AG04449 (cell line): ENCODE measurements at regions not wholly inside any gene's neighbourhood (a gene's known extent, or its start where the extent isn't known, plus 50 kb on each side); places are given as distances from the start of the nearest gene placed in this dataset.

Experiments used
- CTCF ChIA-PET: fragments of 350-600 bp; formaldehyde crosslinking; extraction: SDS; loops from one replicate; lab custom pipeline; 2021; ENCODE audit warnings: antibody characterized with exemption; lab: Yijun Ruan, JAX
- POLR2A ChIA-PET: fragments of 400-600, 350-600 bp; formaldehyde crosslinking; extraction: SDS; loops from one replicate; lab custom pipeline; 2020; ENCODE audit warnings: antibody characterized with exemption, inconsistent platforms; lab: Yijun Ruan, JAX
- DNase-seq: peaks from one replicate; pipeline ENCODE4 v3.0.0-alpha.2; 2010; ENCODE audit warnings: low read depth, low spot score
- H3K4me3 ChIP-seq: 2 replicates; pipeline ENCODE4 v1.5.1; 2011; ENCODE audit warnings: low read depth, mild to moderate bottlenecking, control low read depth, low read length
- TF ChIP-seq, protein P1 (sequence below): IDR thresholded peaks from one replicate; pipeline ENCODE4 v1.5.1; 2011; ENCODE audit warnings: mild to moderate bottlenecking, moderate library complexity, low read length, control low read depth, inconsistent platforms; ENCODE audit not compliant: insufficient read depth; ENCODE audit errors: missing control alignments

DNA sequence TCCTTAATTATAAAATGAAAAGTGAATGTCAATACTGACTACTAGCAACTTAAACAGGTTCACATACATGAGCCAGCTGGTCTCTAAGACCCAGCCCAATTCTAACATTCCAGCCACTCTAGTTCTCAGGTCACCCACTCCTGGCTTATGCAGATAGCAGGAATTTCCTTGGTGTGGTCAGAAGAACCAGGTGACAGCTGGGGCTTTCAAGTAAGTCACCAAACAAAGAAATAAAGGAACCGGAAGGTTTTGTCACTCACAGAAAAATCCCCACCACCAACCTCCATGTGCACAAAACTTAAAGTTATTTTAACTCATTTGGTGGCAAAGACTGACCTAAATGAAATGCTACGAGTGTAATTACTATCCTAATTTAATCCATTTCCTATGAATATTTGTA lies 129.6 kb upstream of the CDKN3 start:
- ChIA-PET POLR2A (no interaction called here), CTCF (no interaction called here)
- DNase-seq: no peak
- TF ChIP-seq, protein P1, sequence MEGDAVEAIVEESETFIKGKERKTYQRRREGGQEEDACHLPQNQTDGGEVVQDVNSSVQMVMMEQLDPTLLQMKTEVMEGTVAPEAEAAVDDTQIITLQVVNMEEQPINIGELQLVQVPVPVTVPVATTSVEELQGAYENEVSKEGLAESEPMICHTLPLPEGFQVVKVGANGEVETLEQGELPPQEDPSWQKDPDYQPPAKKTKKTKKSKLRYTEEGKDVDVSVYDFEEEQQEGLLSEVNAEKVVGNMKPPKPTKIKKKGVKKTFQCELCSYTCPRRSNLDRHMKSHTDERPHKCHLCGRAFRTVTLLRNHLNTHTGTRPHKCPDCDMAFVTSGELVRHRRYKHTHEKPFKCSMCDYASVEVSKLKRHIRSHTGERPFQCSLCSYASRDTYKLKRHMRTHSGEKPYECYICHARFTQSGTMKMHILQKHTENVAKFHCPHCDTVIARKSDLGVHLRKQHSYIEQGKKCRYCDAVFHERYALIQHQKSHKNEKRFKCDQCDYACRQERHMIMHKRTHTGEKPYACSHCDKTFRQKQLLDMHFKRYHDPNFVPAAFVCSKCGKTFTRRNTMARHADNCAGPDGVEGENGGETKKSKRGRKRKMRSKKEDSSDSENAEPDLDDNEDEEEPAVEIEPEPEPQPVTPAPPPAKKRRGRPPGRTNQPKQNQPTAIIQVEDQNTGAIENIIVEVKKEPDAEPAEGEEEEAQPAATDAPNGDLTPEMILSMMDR: no peak
- no peak overlapping the region for H3K4me3 ChIP-seq

DNA sequence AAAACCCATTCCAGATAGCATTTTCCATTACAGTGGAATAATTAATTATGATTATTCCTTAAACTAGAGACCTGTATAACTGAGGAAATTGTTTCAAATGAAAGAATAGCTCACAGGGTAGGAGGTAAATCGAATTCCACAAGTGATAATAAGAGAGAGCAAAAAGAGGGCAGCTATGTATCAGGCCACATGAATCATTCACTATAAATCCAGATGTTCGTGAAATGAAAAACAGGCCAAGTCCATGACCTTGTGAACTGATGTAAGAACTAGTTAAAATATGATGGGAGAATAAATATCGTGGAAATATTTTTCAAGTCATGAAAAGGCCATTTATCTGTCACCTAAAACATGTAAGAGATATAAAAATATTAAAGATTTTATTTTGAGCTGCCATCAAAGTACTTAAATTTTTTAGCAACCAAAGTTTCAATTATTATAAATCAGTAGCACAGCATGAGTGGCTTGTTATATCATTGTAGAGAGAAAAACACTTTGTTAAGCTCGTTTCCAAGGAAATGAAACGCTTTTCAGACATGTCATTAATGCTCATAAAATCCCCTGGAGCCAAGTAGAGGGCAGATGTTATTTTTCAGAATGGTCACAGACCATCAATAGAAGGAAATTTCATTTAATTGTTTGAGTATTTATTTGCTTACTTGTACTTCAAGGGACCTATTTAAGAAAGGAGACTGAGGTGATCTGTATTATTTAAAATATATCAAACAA lies 120.6 kb upstream of the CDKN3 start:
- TF ChIP-seq, protein P1: no peak
- ChIA-PET POLR2A (interaction anchor here (0.6 kb wide), 1 partner anchor 62 kb away, joined by 3 read pairs; no protein-coding TSS in a partner anchor), CTCF (no interaction called here)
- DNase-seq: no peak
- no peak overlapping the region for H3K4me3 ChIP-seq

DNA sequence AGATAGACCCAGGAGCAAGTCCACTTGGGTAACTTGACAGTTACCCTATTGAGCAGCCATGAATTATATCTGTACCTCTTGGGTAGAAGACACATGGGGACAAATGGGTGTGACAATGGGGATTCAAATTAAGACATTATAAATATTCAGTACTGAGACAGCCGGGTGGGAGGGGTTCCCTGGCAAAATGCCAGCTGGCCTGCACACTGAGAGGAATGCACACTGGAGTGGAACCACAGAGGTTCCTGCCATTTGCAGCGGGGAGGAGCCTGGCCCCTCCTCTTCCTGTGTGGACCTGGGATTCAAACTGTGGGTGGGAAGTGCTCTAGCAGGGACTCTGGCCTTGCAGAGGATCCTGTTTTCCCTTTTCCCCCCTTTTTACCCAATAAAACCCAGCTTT lies 118.7 kb upstream of the CDKN3 start:
- TF ChIP-seq, protein P1: no peak
- H3K4me3 ChIP-seq: no peak overlapping the region
- ChIA-PET POLR2A (no interaction called here), CTCF (interaction anchor here (0.7 to 1.2 kb wide), 2 partner anchors 14 to 70 kb away, joined by 3 read pairs; no protein-coding TSS in a partner anchor)
- no peak for DNase-seq

GRCh38 chr14:54278665-54279295 lies 118.0 kb upstream of the CDKN3 start:
- POLR2A ChIA-PET: no interaction called here
- CTCF ChIA-PET: interaction anchor here (0.7 to 1.2 kb wide), 2 partner anchors 13 to 69 kb away, joined by 3 read pairs; no protein-coding TSS in a partner anchor
- H3K4me3 ChIP-seq: no peak overlapping the region
- TF ChIP-seq, protein P1: no peak
- no peak for DNase-seq

DNA sequence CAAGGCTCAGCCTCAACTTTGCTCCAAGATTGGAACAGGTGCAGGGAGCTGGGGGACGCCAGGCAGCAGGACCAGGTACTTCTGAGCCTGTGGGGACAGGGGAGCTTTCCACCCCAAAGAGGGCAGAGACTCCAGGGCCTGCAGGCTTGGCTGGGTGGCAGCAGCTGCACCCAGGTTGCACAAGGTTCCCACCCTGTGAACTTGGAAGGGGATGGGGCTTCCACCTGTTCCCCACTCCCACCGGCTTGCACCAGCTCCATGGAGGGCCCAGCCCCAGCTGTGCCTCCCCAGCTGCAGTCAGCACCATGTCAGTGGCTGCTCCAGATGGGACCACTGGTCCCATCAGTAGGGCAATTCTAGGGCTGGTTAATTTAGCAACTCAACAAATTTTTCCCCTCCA lies 114.0 kb upstream of the CDKN3 start:
- TF ChIP-seq, protein P1: no peak
- H3K4me3 ChIP-seq: no peak overlapping the region
- POLR2A ChIA-PET: no interaction called here
- no peak for DNase-seq
- CTCF ChIA-PET: no interaction called here

DNA sequence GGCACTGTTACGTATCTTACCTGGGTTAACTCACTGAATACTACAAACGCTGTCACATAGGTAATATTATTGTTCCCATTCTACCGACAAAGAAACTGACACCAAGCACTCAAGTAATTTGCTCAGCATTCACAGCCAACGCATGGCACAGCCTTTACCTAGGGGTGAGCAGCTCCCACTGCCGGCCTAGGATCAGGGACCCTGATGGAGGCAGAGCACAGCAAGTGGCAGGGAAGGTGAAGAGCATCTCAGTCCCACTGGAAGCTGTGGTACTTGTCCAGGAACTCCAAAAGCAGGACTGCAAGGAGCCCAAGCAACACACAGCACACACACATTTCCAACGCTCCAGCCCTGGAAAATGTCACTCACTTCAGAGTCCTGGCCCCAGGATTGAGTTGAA lies 111.8 kb upstream of the CDKN3 start:
- TF ChIP-seq, protein P1: no peak
- CTCF ChIA-PET: no interaction called here
- POLR2A ChIA-PET: no interaction called here

More for the DNA sequence above, 111.8 kb upstream of the CDKN3 start:
- no peak for DNase-seq
- H3K4me3 ChIP-seq: no peak overlapping the region
